Heart left ventricle (tissue), 16 donors: ENCODE measurements at regions not wholly inside any gene's neighbourhood (a gene's known extent, or its start where the extent isn't known, plus 50 kb on each side); places are given as distances from the start of the nearest gene placed in this dataset.
A peak's percentile ranks its signal among the peaks of the same experiment; 100 is the strongest.

Experiments used
- ATAC-seq, 4 donors: fragments of 200-7000 bp; cut with Tn5 transposase; one replicate each; pipeline ENCODE4 v1.9.1; 2020 to 2022; ENCODE audit warnings: moderate library complexity in 4 of 4, mild to moderate bottlenecking in 3 of 4, moderate number of reproducible peaks in 1 of 4
- DNase-seq, 5 donors: peaks; one replicate each; pipeline ENCODE4 v3.0.0-alpha.2; 2020
- H3K27ac ChIP-seq, 12 donors: fragments of 200-600 bp; sonication (generic) in 4 of 12; one replicate each; pipeline versions ENCODE4 v1.5.0 to v1.8.0; 2016 to 2022; ENCODE audit warnings: mild to moderate bottlenecking in 2 of 12
- H3K27me3 ChIP-seq, 9 donors: fragments of 200-600 bp; sonication (generic) in 2 of 9; one replicate each; pipeline versions ENCODE4 v1.5.1 to v1.8.0; 2016 to 2022; ENCODE audit warnings: mild to moderate bottlenecking in 3 of 9
- H3K36me3 ChIP-seq, 9 donors: fragments of 200-600 bp; sonication (generic) in 2 of 9; one replicate each; pipeline versions ENCODE4 v1.5.0 to v1.8.0; 2018 to 2022; ENCODE audit warnings: mild to moderate bottlenecking in 2 of 9
- H3K4me1 ChIP-seq, 12 donors: fragments of 200-600 bp; sonication (generic) in 4 of 12; one replicate each; pipeline versions ENCODE4 v1.5.0 to v1.8.0; 2016 to 2022; ENCODE audit warnings: mild to moderate bottlenecking in 3 of 12
- H3K4me3 ChIP-seq, 12 donors: fragments of 200-600 bp; sonication (generic) in 4 of 12; one replicate each; pipeline versions ENCODE4 v1.5.0 to v1.8.0; 2017 to 2022; ENCODE audit warnings: mild to moderate bottlenecking in 9 of 12, moderate library complexity in 4 of 12
- H3K9me3 ChIP-seq, 12 donors: fragments of 200-600 bp; sonication (generic) in 4 of 12; one replicate each; pipeline versions ENCODE4 v1.5.0 to v1.8.0; 2016 to 2022; ENCODE audit warnings: mild to moderate bottlenecking in 1 of 12
- CTCF ChIP-seq, 12 donors: fragments of 200-600 bp; sonication (generic) in 4 of 12; IDR thresholded peaks; one replicate each; pipeline versions ENCODE4 v1.5.0 to v1.8.0; 2018 to 2022; ENCODE audit warnings: antibody characterized with exemption in 12 of 12, mild to moderate bottlenecking in 5 of 12
- POLR2A ChIP-seq, 2 donors: fragments of 450-650 bp; IDR thresholded peaks; one replicate each; pipeline ENCODE4 v1.6.1; 2017; ENCODE audit warnings: antibody characterized with exemption in 2 of 2, mild to moderate bottlenecking in 2 of 2, moderate library complexity in 2 of 2
- WGBS, 4 donors: extraction: QIAGEN DNeasy Blood & Tissue Kit in 2 of 4; methylation state at CpG; one replicate each; pipeline versions ENCODE4 v1.1.5 to v1.1.7; 2013 to 2018; 5-methylcytosine and 5-hydroxymethylcytosine counted together
- intact Hi-C, 10 donors: fragments of 100-400 bp; cut with DNase I; formaldehyde crosslinking; loops; one replicate each; pipeline versions ENCODE4 v1.11.1 to v1.14.2; 2022
- donor health status: ischemic (EF 13 %, LVEDD 7.1; RV severe dilation, severe dysfunction).
- donor health status: healthy with polysubstance abuse.
- donor health status: DM: no; HTN: yes; CAD: no.
- donor health status: DM: no; HTN: no; CAD: no.
- donor health status: ischemic (EF 25% LVEDD 6.9; RV normal size, moderate dysfunction).
- donor health status: ischemic (EF 25% LVEDD 5.7; RV mildly dilated, moderate dysfunction).
- donor health status: healthy.
- donor health status: DM: yes; HTN: yes; CAD: no.
- donor health status: ischemic (EF 35%, LVEDD 5.7; RV mildly dilated, moderate dysfunction).
- donor health status: nonischemic (EF 11% LVEDD 7.7; RV severe dilation, severe dysfunction).
- donor health status: DM: yes; HTN: yes; CAD: no.
- donor health status: PGD.
- donor health status: ischemic (EF 29% LVEDD 5.4; RV normal size, mild dysfunction).
- donor health status: nonischemic (EF 23%, LVEDD 6.1; RV moderate dilation, normal function).

- Histone ChIP-seq H3K36me3 (no peaks in the 10 kb centered on the region), H3K27me3 (no peaks in the 10 kb centered on the region), H3K4me1 (no peaks in the 10 kb centered on the region), H3K27ac (no peak overlapping the region), H3K4me3 (no peak overlapping the region), H3K9me3 (no peaks in the 10 kb centered on the region)
- ATAC-seq (no peak), DNase-seq (no peak)
- WGBS, 4 donors = 53 to 76% (median 63%) methylated on average over 2 of the region's 2 CpGs
- intact Hi-C loops = no loop called here
- no peak for TF ChIP-seq CTCF (IDR thresholded peaks at IDR 0.05)
- TF ChIP-seq POLR2A (IDR thresholded peaks at IDR 0.05) = no peak
Observed at GRCh38 chr1:98002288-98002687, 81.5 kb upstream of the DPYD start.

GRCh38 chr1:98001764-98002163 lies 80.9 kb upstream of the DPYD start:
- intact Hi-C loops = no loop called here
- TF ChIP-seq CTCF (IDR thresholded peaks at IDR 0.05) = peak in 1 of 12 donors; percentile 16
- no peak for TF ChIP-seq POLR2A (IDR thresholded peaks at IDR 0.05)
- no peaks in the 10 kb centered on the region for H3K36me3 ChIP-seq
- DNase-seq = no peak
- H3K4me1 ChIP-seq = no peaks in the 10 kb centered on the region
- no peak for ATAC-seq
- H3K9me3 ChIP-seq = no peaks in the 10 kb centered on the region
- no peak overlapping the region for H3K27ac ChIP-seq
- H3K4me3 ChIP-seq = no peak overlapping the region
- 82 to 93% (median 87%) methylated on average over 1 of the region's 1 CpG for WGBS, 4 donors
- no peaks in the 10 kb centered on the region for H3K27me3 ChIP-seq

- DNase-seq (no peak), ATAC-seq (no peak)
- Histone ChIP-seq H3K4me1 (no peaks in the 10 kb centered on the region), H3K4me3 (no peak overlapping the region), H3K27me3 (no peaks in the 10 kb centered on the region), H3K9me3 (no peaks in the 10 kb centered on the region), H3K36me3 (no peaks in the 10 kb centered on the region), H3K27ac (no peak overlapping the region)
- no peak for TF ChIP-seq POLR2A (IDR thresholded peaks at IDR 0.05)
- 55 to 77% (median 65%) methylated on average over 1 of the region's 1 CpG for WGBS, 4 donors
- intact Hi-C loops = no loop called here
Observed at GRCh38 chr1:97999320-97999719, 78.5 kb upstream of the DPYD start.

- DNase-seq (no peak), ATAC-seq (no peak)
- Histone ChIP-seq H3K4me1 (no peaks in the 10 kb centered on the region), H3K36me3 (no peaks in the 10 kb centered on the region), H3K9me3 (no peaks in the 10 kb centered on the region), H3K27me3 (peaks cover 0 to 7% (median 0%) of the 10 kb centered on the region in 9 donors), H3K27ac (no peak overlapping the region), H3K4me3 (no peak overlapping the region)
- intact Hi-C loops = no loop called here
- TF ChIP-seq POLR2A (IDR thresholded peaks at IDR 0.05) (no peak), CTCF (IDR thresholded peaks at IDR 0.05) (no peak)
Observed at GRCh38 chr1:97996880-97997279, 76.0 kb upstream of the DPYD start.

GRCh38 chr1:97989094-97989680 lies 68.4 kb upstream of the DPYD start:
- H3K9me3 ChIP-seq = no peaks in the 10 kb centered on the region
- no peak overlapping the region for H3K4me3 ChIP-seq
- ATAC-seq (no peak), DNase-seq (no peak)
- TF ChIP-seq CTCF (IDR thresholded peaks at IDR 0.05) (no peak), POLR2A (IDR thresholded peaks at IDR 0.05) (no peak)
- H3K27me3 ChIP-seq = peaks cover 0 to 7% (median 0%) of the 10 kb centered on the region in 9 donors
- 80 to 85% (median 82%) methylated on average over 4 of the region's 4 CpGs for WGBS, 4 donors
- no peaks in the 10 kb centered on the region for H3K36me3 ChIP-seq
- intact Hi-C loops = no loop called here
- H3K4me1 ChIP-seq = no peaks in the 10 kb centered on the region
- H3K27ac ChIP-seq = no peak overlapping the region
